C4-2B (cell line): ENCODE measurements at regions not wholly inside any gene's neighbourhood (a gene's known extent, or its start where the extent isn't known, plus 50 kb on each side); places are given as distances from the start of the nearest gene placed in this dataset.

ENCODE experiments used
- ZFX ChIP-seq: fragments of 450-650 bp; IDR thresholded peaks from 2 replicates; pipeline ENCODE4 v1.6.1; 2017
- TF ChIP-seq, protein P1 (sequence below): fragments of 450-650 bp; conservative IDR thresholded peaks from 2 replicates; pipeline ENCODE4 v1.5.1; 2017; ENCODE audit warnings: mild to moderate bottlenecking

DNA sequence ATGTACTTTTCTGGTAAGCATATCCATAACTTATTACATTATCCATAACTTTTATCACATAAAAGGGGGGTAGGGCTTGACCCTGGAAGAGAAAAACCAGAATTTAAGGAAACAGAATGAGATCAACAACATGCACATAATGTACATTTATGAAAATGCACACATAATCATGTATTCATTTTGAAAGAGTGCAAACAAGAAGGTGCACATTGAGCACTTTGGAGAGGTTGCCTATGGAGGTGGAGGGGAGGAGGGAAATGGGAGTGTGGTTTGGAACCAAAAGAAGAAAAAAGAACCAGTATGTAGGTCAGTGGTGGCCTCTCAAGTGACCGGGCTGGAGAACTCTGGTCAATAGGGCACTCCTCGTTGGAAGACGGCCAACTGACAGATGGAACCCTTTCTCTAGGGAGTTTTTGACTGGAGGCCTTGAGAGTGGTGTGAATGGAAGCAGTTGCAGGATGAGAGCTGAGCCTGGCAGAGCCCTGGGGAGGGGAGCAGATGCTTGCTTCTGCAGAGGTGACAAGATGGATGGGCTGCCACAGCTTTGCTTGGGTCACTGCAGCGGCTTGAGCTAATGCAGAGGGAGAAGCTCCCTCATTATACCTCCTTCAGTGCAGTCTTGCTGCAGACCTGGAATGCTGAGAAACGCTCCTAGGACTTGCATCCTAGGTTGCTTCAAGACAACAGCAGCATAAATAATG is 192.7 kb downstream of the SEC23IP start:
- TF ChIP-seq, protein P1, sequence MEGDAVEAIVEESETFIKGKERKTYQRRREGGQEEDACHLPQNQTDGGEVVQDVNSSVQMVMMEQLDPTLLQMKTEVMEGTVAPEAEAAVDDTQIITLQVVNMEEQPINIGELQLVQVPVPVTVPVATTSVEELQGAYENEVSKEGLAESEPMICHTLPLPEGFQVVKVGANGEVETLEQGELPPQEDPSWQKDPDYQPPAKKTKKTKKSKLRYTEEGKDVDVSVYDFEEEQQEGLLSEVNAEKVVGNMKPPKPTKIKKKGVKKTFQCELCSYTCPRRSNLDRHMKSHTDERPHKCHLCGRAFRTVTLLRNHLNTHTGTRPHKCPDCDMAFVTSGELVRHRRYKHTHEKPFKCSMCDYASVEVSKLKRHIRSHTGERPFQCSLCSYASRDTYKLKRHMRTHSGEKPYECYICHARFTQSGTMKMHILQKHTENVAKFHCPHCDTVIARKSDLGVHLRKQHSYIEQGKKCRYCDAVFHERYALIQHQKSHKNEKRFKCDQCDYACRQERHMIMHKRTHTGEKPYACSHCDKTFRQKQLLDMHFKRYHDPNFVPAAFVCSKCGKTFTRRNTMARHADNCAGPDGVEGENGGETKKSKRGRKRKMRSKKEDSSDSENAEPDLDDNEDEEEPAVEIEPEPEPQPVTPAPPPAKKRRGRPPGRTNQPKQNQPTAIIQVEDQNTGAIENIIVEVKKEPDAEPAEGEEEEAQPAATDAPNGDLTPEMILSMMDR: no peak
- TF ChIP-seq ZFX: no peak
